ENCODE measurements at regions not wholly inside any gene's neighbourhood (a gene's known extent, or its start where the extent isn't known, plus 50 kb on each side); places are given as distances from the start of the nearest gene placed in this dataset.

- TF ChIP-seq CTCF (IDR thresholded peaks at IDR 0.05) (no peak), POLR2A (IDR thresholded peaks at IDR 0.05) (no peak)
Measured at GRCh38 chr7:25672496-25672895, 444.2 kb upstream of the NPVF start.

All from testis (tissue), 2 donors.